ENCODE measurements at regions not wholly inside any gene's neighbourhood (a gene's known extent, or its start where the extent isn't known, plus 50 kb on each side); places are given as distances from the start of the nearest gene placed in this dataset.

DNA sequence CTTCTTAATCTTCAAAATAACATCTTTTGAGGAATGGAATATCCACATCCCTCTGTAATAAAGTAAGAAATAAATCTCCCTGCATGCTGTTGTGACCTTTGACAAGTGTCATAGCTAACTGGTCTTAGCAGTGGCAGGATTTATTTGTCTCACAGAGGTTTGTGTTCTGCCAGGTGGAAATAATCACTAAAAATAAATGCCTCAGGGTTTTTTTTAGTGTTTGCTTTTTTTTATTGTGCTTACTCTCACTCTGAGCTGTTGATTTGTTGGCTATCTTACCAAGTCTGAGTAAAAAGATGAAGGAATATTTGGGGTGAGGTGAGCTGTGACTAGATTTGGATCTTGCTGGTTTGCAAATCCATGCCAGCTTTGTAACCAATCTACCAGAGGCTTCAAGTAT, 285.4 kb downstream of the ALG10B start:
- TF ChIP-seq EZH2 (IDR thresholded peaks at IDR 0.05; ENCODE audit: borderline replicate concordance) = no peak
- TF ChIP-seq, protein P1, sequence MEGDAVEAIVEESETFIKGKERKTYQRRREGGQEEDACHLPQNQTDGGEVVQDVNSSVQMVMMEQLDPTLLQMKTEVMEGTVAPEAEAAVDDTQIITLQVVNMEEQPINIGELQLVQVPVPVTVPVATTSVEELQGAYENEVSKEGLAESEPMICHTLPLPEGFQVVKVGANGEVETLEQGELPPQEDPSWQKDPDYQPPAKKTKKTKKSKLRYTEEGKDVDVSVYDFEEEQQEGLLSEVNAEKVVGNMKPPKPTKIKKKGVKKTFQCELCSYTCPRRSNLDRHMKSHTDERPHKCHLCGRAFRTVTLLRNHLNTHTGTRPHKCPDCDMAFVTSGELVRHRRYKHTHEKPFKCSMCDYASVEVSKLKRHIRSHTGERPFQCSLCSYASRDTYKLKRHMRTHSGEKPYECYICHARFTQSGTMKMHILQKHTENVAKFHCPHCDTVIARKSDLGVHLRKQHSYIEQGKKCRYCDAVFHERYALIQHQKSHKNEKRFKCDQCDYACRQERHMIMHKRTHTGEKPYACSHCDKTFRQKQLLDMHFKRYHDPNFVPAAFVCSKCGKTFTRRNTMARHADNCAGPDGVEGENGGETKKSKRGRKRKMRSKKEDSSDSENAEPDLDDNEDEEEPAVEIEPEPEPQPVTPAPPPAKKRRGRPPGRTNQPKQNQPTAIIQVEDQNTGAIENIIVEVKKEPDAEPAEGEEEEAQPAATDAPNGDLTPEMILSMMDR (IDR thresholded peaks at IDR 0.05; ENCODE audit: poor library complexity) = no peak
- no peak for TF ChIP-seq EZH2phosphoT487 (IDR thresholded peaks at IDR 0.05; ENCODE audit: low read depth, severe bottlenecking, unreplicated experiment)
